ENCODE measurements at regions not wholly inside any gene's neighbourhood (a gene's known extent, or its start where the extent isn't known, plus 50 kb on each side); places are given as distances from the start of the nearest gene placed in this dataset.
A peak's percentile ranks its signal among the peaks of the same experiment; 100 is the strongest.

GRCh38 chr12:14216405-14217294 is 148.8 kb upstream of the ATF7IP start:
- no peak for DNase-seq (ENCODE audit: low spot score)
- no TSS peak for BruUV-seq (replicated peaks)
- in situ Hi-C loops (cut with HindIII; ENCODE audit: extremely low pct_ligation_motif_present, low pct_unique_long_range_greater_than_20kb) = no loop called here
- Histone ChIP-seq H3K27me3 (ENCODE audit: control insufficient read depth in 1 of 2, insufficient read depth in 2 of 2, low read length in 2 of 2) (no peaks in the 10 kb centered on the region), H3K9me3 (ENCODE audit: low read length) (no peaks in the 10 kb centered on the region), H3K79me2 (ENCODE audit: insufficient read depth, low read length) (no peaks in the 10 kb centered on the region), H4K20me1 (ENCODE audit: insufficient read depth, low read length) (no peaks in the 10 kb centered on the region), H3K4me3 (replicated peaks in 1 of 3; ENCODE audit: insufficient read depth in 1 of 3, low read depth in 2 of 3, low read length in 3 of 3) (peak overlapping the region in 2 of 3 experiments; percentile 25 to 30; a peak in 4 of 6 replicates), H3K36me3 (replicated peaks in 1 of 2; ENCODE audit: control insufficient read depth in 1 of 2, insufficient read depth in 2 of 2, low read length in 2 of 2) (no peaks in the 10 kb centered on the region), H3K27ac (ENCODE audit: extremely low read length, insufficient read depth, low read length) (no peak overlapping the region), H3K4me2 (ENCODE audit: low read depth, low read length) (peak overlapping the region; percentile 44), H3K4me1 (ENCODE audit: insufficient read depth, low read length) (no peaks in the 10 kb centered on the region), H3K9ac (ENCODE audit: insufficient read depth, low read depth, low read length) (no peak overlapping the region), H2AFZ (ENCODE audit: low read length) (peak overlapping the region; percentile 85)
- no peak for FAIRE-seq
- TF ChIP-seq IRF2 (CRISPR knock-in tag; IDR thresholded peaks at IDR 0.05) (peak; percentile 99), IRF1 (CRISPR knock-in tag; IDR thresholded peaks at IDR 0.05; ENCODE audit: low read depth) (peak; percentile 75; the same call in 1 of the 2 replicates), TP53 (CRISPR knock-in tag; conservative IDR thresholded peaks at IDR 0.05) (no peak)
- intact Hi-C loops (cut with micrococcal nuclease; ENCODE audit: unreplicated experiment) = no loop called here
- WGBS (ENCODE audit: low lambda C conversion rate) = 53% methylated on average over 12 of the region's 12 CpGs
- ChIA-PET POLR2A (no interaction called here), CTCF (ENCODE audit: low intra/inter-chr PET ratio, low total read pairs) (no interaction called here)
- no peak; the same call in 2 of the 3 replicates for ATAC-seq

GRCh38 chr12:14219156-14219555 is 146.3 kb upstream of the ATF7IP start:
- POLR2A ChIA-PET = no interaction called here
- CTCF ChIA-PET (ENCODE audit: low intra/inter-chr PET ratio, low total read pairs) = no interaction called here
- FAIRE-seq (no peak), ATAC-seq (no peak), DNase-seq (ENCODE audit: low spot score) (no peak)
- H4K20me1 ChIP-seq (ENCODE audit: insufficient read depth, low read length) = no peaks in the 10 kb centered on the region
- 6% methylated on average over 3 of the region's 5 CpGs for WGBS (ENCODE audit: low lambda C conversion rate)
- H3K4me3 ChIP-seq (replicated peaks in 1 of 3; ENCODE audit: insufficient read depth in 1 of 3, low read depth in 2 of 3, low read length in 3 of 3) = no peak overlapping the region
- H3K9me3 ChIP-seq (ENCODE audit: low read length) = no peaks in the 10 kb centered on the region
- H3K79me2 ChIP-seq (ENCODE audit: insufficient read depth, low read length) = no peaks in the 10 kb centered on the region
- no peak overlapping the region for H2AFZ ChIP-seq (ENCODE audit: low read length)
- no peak overlapping the region for H3K9ac ChIP-seq (ENCODE audit: insufficient read depth, low read depth, low read length)
- TF ChIP-seq JDP2 (CRISPR knock-in tag; IDR thresholded peaks at IDR 0.05; ENCODE audit: borderline replicate concordance) = no peak
- no peak for TF ChIP-seq SP1 (IDR thresholded peaks at IDR 0.05)
- no peak for TF ChIP-seq SP1 (CRISPR knock-in tag; IDR thresholded peaks at IDR 0.05)
- TF ChIP-seq BRF2 (CRISPR knock-in tag; IDR thresholded peaks at IDR 0.05) = no peak
- no peak for TF ChIP-seq ZNF275 (CRISPR knock-in tag; IDR thresholded peaks at IDR 0.05; ENCODE audit: borderline replicate concordance)
- no peak for TF ChIP-seq ONECUT2 (CRISPR knock-in tag; IDR thresholded peaks at IDR 0.05)
- TF ChIP-seq ZNF12 (CRISPR knock-in tag; IDR thresholded peaks at IDR 0.05) = no peak
- TF ChIP-seq CREB1 (IDR thresholded peaks at IDR 0.05) = no peak
- no peak for TF ChIP-seq CREB1 (CRISPR knock-in tag; IDR thresholded peaks at IDR 0.05)
- intact Hi-C loops (cut with micrococcal nuclease; ENCODE audit: unreplicated experiment) = no loop called here
- H3K36me3 ChIP-seq (replicated peaks in 1 of 2; ENCODE audit: control insufficient read depth in 1 of 2, insufficient read depth in 2 of 2, low read length in 2 of 2) = no peaks in the 10 kb centered on the region
- H3K4me2 ChIP-seq (ENCODE audit: low read depth, low read length) = no peak overlapping the region
- in situ Hi-C loops (cut with HindIII; ENCODE audit: extremely low pct_ligation_motif_present, low pct_unique_long_range_greater_than_20kb) = no loop called here
- H3K4me1 ChIP-seq (ENCODE audit: insufficient read depth, low read length) = no peaks in the 10 kb centered on the region
- no TSS peak for BruUV-seq (replicated peaks)
- H3K27ac ChIP-seq (ENCODE audit: extremely low read length, insufficient read depth, low read length) = no peak overlapping the region
- H3K27me3 ChIP-seq (ENCODE audit: control insufficient read depth in 1 of 2, insufficient read depth in 2 of 2, low read length in 2 of 2) = no peaks in the 10 kb centered on the region

Measured in HepG2 (cell line).